Osteoblast (primary cell): ENCODE measurements at regions not wholly inside any gene's neighbourhood (a gene's known extent, or its start where the extent isn't known, plus 50 kb on each side); places are given as distances from the start of the nearest gene placed in this dataset.

Experiments
- DNase-seq: peaks from one replicate; pipeline ENCODE4 v3.0.0; 2011; ENCODE audit warnings: low spot score, mixed read lengths; ENCODE audit not compliant: insufficient read length; ENCODE audit errors: missing footprints
- H2AFZ ChIP-seq: 2 replicates; pipeline ENCODE4 v1.6.0; 2011; ENCODE audit warnings: mild to moderate bottlenecking, low read length
- H3K27ac ChIP-seq: 2 replicates; pipeline ENCODE4 v1.5.1; 2011; ENCODE audit warnings: mild to moderate bottlenecking, low read depth, low read length, moderate library complexity
- H3K27me3 ChIP-seq: 2 replicates; pipeline ENCODE4 v1.6.0; 2012; ENCODE audit warnings: mild to moderate bottlenecking, control low read depth, inconsistent platforms, low read length, moderate library complexity; ENCODE audit not compliant: insufficient read depth
- H3K36me3 ChIP-seq: 2 replicates; pipeline ENCODE4 v1.5.1; 2011; ENCODE audit warnings: mild to moderate bottlenecking, low read length, control low read depth, moderate library complexity; ENCODE audit not compliant: insufficient read depth
- H3K4me1 ChIP-seq: 2 replicates; pipeline ENCODE4 v1.5.1; 2011; ENCODE audit warnings: mild to moderate bottlenecking, low read length, control low read depth, moderate library complexity; ENCODE audit not compliant: insufficient read depth
- H3K4me2 ChIP-seq: 2 replicates; pipeline ENCODE4 v1.6.0; 2011; ENCODE audit warnings: mild to moderate bottlenecking, low read length; ENCODE audit not compliant: insufficient read depth
- H3K4me3 ChIP-seq: fragments of 200-600 bp; sonication (generic); 3 replicates; pipeline ENCODE4 v1.5.1; 2012; ENCODE audit warnings: mild to moderate bottlenecking, low read length, inconsistent platforms; ENCODE audit not compliant: insufficient read depth
- H3K79me2 ChIP-seq: 2 replicates; pipeline ENCODE4 v1.6.0; 2012; ENCODE audit warnings: mild to moderate bottlenecking, low read length, control low read depth, inconsistent platforms; ENCODE audit not compliant: insufficient read depth
- H3K9me3 ChIP-seq: 2 replicates; pipeline ENCODE4 v1.5.1; 2011; ENCODE audit warnings: low read depth, low read length, control low read depth
- H4K20me1 ChIP-seq: 2 replicates; pipeline ENCODE4 v1.6.0; 2012; ENCODE audit warnings: mild to moderate bottlenecking, low read length, control low read depth; ENCODE audit not compliant: insufficient read depth
- CTCF ChIP-seq: IDR thresholded peaks from 2 replicates; pipeline ENCODE4 v1.5.1; 2011; ENCODE audit warnings: mild to moderate bottlenecking, low read depth, low read length, moderate library complexity; ENCODE audit errors: extremely low read depth

- no peak for TF ChIP-seq CTCF
- no peak overlapping the region for H3K27ac ChIP-seq
- peaks cover 8% of the 10 kb centered on the region for H3K9me3 ChIP-seq
- no peak overlapping the region for H3K4me3 ChIP-seq
- H2AFZ ChIP-seq = no peak overlapping the region
- no peaks in the 10 kb centered on the region for H3K4me1 ChIP-seq
- H3K4me2 ChIP-seq = no peak overlapping the region
- no peaks in the 10 kb centered on the region for H4K20me1 ChIP-seq
- DNase-seq = no peak
- H3K79me2 ChIP-seq = no peaks in the 10 kb centered on the region
- H3K36me3 ChIP-seq = no peaks in the 10 kb centered on the region
- no peaks in the 10 kb centered on the region for H3K27me3 ChIP-seq
These were observed 183.5 kb downstream of the CBLN2 start for GRCh38 chr18:72360634-72361033.

- Histone ChIP-seq H3K4me2 (no peak overlapping the region), H3K27ac (no peak overlapping the region), H4K20me1 (no peaks in the 10 kb centered on the region), H3K27me3 (no peaks in the 10 kb centered on the region), H3K36me3 (no peaks in the 10 kb centered on the region), H3K9me3 (no peaks in the 10 kb centered on the region), H3K4me1 (no peaks in the 10 kb centered on the region), H3K79me2 (no peaks in the 10 kb centered on the region), H2AFZ (no peak overlapping the region), H3K4me3 (no peak overlapping the region)
- DNase-seq = no peak
- TF ChIP-seq CTCF = no peak
These were observed 201.2 kb downstream of the CBLN2 start for GRCh38 chr18:72342933-72343332.

- no peak for DNase-seq
- Histone ChIP-seq H3K4me2 (no peak overlapping the region), H3K9me3 (no peaks in the 10 kb centered on the region), H3K36me3 (no peaks in the 10 kb centered on the region), H3K27me3 (no peaks in the 10 kb centered on the region), H2AFZ (no peak overlapping the region), H3K4me3 (no peak overlapping the region), H3K27ac (no peak overlapping the region), H3K79me2 (no peaks in the 10 kb centered on the region), H4K20me1 (no peaks in the 10 kb centered on the region), H3K4me1 (no peaks in the 10 kb centered on the region)
- TF ChIP-seq CTCF = no peak
These were observed 204.2 kb downstream of the CBLN2 start for GRCh38 chr18:72339976-72340375.

GRCh38 chr18:72336786-72337185 lies 207.4 kb downstream of the CBLN2 start:
- no peaks in the 10 kb centered on the region for H3K27me3 ChIP-seq
- no peaks in the 10 kb centered on the region for H3K79me2 ChIP-seq
- H2AFZ ChIP-seq = no peak overlapping the region
- H4K20me1 ChIP-seq = no peaks in the 10 kb centered on the region
- H3K27ac ChIP-seq = no peak overlapping the region
- H3K4me3 ChIP-seq = no peak overlapping the region
- DNase-seq = no peak
- TF ChIP-seq CTCF = no peak
- no peaks in the 10 kb centered on the region for H3K4me1 ChIP-seq
- H3K9me3 ChIP-seq = no peaks in the 10 kb centered on the region
- H3K36me3 ChIP-seq = no peaks in the 10 kb centered on the region
- H3K4me2 ChIP-seq = no peak overlapping the region
